Fibroblast of skin of back (primary cell): ENCODE measurements at regions not wholly inside any gene's neighbourhood (a gene's known extent, or its start where the extent isn't known, plus 50 kb on each side); places are given as distances from the start of the nearest gene placed in this dataset.
A peak's percentile ranks its signal among the peaks of the same experiment; 100 is the strongest.

Experiments used
- DNase-seq: peaks from one replicate; pipeline ENCODE4 v3.0.0-alpha.2; 2013

GRCh38 chr2:238726670-238727584 lies 121.0 kb upstream of the TWIST2 start:
- no peak for DNase-seq

- peak; percentile 69 for DNase-seq
These were observed 120.1 kb upstream of the TWIST2 start for GRCh38 chr2:238727585-238728329.

GRCh38 chr2:238728330-238729260 lies 119.3 kb upstream of the TWIST2 start:
- peak; percentile 87 for DNase-seq

- DNase-seq = no peak
These were observed 118.5 kb upstream of the TWIST2 start for GRCh38 chr2:238729261-238729935.

GRCh38 chr2:238730001-238730669 lies 117.8 kb upstream of the TWIST2 start:
- DNase-seq = no peak

- no peak for DNase-seq
These were observed 117.0 kb upstream of the TWIST2 start for GRCh38 chr2:238730881-238731280.

GRCh38 chr2:238731961-238732360 lies 115.9 kb upstream of the TWIST2 start:
- no peak for DNase-seq

- no peak for DNase-seq
These were observed 109.0 kb upstream of the TWIST2 start for GRCh38 chr2:238738917-238739316.

GRCh38 chr2:238739668-238740067 lies 108.2 kb upstream of the TWIST2 start:
- no peak for DNase-seq

- DNase-seq = no peak
These were observed 106.6 kb upstream of the TWIST2 start for GRCh38 chr2:238741277-238741676.

GRCh38 chr2:238742066-238742465 lies 105.8 kb upstream of the TWIST2 start:
- DNase-seq = no peak

- DNase-seq = no peak
These were observed 105.2 kb upstream of the TWIST2 start for GRCh38 chr2:238742664-238743063.

GRCh38 chr2:238743243-238744065 lies 104.4 kb upstream of the TWIST2 start:
- no peak for DNase-seq

- DNase-seq = no peak
These were observed 102.9 kb upstream of the TWIST2 start for GRCh38 chr2:238744951-238745350.

GRCh38 chr2:238745997-238746396 lies 101.9 kb upstream of the TWIST2 start:
- DNase-seq = no peak

GRCh38 chr2:238747114-238747513 lies 100.8 kb upstream of the TWIST2 start:
- DNase-seq = no peak

GRCh38 chr2:238747557-238747956 lies 100.3 kb upstream of the TWIST2 start:
- DNase-seq = no peak

- DNase-seq = no peak
These were observed 97.5 kb upstream of the TWIST2 start for GRCh38 chr2:238750212-238750904.

GRCh38 chr2:238754259-238754658 lies 93.6 kb upstream of the TWIST2 start:
- no peak for DNase-seq

GRCh38 chr2:238761868-238762267 lies 86.0 kb upstream of the TWIST2 start:
- peak; percentile 43 for DNase-seq
